Activated CD4-positive, alpha-beta T cell treated with anti-CD3 and anti-CD28 coated beads, Interleukin-2, amount 50 U/mL, for 16 hours (primary cell): ENCODE measurements at regions not wholly inside any gene's neighbourhood (a gene's known extent, or its start where the extent isn't known, plus 50 kb on each side); places are given as distances from the start of the nearest gene placed in this dataset.

ENCODE experiments used
- DNase-seq: peaks from one replicate; pipeline ENCODE4 v3.0.0-alpha.2; 2020

DNA sequence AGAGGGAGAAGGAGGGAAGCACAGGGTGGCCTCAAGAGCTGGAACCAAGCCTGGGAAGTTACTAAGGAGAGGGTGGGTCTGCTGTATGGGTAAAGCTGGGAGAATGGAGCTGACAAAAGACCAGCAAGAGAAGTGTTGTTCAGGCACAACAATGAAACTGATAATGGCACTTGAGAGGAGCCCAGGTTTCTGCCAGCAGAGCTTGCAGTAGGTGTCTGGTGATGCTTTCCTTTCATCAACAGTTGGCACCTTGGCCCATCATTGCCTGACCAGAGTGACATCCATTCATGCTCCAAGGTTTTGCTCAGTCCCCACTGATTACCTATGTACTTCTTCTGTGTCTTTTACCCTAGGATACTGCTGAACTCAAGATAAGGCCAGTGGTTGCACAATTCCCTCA, 92.9 kb upstream of the CXCR4 start:
- DNase-seq, result no peak

DNA sequence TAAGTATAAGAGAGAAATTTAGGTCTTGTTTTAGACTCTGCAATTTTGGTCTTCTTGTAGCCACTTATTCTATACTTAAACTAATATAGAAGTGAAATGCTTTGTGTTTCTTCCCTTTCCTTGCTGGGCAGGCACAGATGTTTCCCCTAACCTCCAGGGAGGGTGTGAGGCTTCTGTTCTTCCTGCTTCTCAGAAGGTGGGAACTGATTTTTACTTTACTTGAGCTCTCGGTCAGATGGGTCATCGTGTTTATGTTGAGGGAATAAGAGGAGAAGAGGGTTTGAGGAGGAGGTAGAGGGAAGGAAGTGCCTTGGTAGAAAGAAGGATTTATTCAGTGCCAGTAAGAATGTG, 92.5 kb upstream of the CXCR4 start:
- no peak for DNase-seq

DNA sequence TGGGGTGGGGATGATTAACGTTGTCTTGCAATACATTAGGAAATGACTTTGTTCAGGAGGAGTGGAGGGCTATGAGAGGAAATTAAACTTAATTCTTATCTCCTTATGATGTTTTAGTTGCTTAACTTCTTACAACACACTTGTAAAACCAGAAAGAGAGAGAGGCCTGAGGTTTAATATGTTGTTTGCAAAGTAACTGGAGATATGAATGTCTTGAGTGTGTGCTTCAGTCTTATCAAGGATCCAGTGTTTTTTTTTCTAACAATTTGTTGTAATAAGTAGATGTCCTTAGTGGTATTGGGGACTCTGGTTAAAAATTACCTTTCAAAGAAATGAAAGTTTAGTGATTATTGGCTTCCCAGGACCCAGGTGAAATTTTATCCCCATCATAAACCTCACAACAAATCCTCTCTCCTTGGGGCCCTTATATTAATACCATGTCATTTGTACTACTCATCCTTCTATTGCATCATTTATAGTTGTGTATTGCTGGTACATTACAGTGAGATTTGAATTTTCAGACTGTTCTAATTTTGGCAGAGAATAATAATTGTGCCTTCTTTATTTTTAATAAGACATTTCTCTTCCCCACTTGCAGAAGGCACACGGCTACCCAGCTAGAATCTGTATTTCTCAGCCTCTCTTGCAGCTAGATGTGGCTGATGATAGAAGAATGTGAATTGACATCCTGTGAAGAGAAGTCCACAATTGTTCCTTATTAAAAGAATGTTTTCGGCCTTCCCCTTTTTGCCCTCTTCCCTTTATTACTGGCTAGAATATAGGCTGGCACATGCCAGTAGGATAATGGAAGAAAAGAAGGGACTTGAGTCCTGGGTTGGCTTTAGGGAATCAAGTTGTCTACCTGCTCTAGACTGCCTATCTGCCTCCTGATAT, 91.9 kb upstream of the CXCR4 start:
- no peak for DNase-seq

DNA sequence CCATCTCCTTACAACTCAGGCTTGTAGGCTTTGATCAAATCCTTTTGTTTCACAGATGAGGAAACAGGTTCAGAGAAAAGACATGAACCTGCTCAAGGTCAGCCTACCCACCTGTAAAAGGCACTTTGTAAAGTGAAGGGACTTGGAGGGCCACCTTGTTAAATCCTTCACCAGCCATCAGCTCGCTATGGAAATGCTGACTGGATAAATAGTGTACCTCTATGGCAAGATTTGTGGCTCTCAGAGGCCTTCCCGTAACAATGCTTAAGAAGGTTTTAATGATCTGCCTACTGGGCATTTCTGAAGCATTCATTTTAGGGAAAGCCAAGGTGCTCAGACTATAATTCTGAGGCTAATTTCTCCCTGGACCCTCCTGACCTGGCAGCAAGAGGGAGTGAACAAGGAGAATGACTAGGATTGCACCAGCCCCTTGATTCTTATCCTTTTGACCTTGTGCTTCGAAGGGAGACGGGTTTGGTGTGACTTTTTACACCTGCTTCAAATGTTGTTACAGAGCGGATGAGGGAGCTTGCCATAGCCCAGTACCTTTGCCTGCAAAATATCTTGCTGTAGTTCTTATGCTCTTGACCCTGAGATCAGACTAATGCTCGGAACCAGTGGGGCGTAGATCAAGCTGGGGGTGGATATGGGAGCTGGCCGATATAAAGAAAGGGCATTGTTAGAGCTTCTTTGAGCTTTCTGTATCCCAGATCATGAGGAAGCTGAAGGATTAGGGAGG, 90.9 kb upstream of the CXCR4 start:
- DNase-seq, result no peak

DNA sequence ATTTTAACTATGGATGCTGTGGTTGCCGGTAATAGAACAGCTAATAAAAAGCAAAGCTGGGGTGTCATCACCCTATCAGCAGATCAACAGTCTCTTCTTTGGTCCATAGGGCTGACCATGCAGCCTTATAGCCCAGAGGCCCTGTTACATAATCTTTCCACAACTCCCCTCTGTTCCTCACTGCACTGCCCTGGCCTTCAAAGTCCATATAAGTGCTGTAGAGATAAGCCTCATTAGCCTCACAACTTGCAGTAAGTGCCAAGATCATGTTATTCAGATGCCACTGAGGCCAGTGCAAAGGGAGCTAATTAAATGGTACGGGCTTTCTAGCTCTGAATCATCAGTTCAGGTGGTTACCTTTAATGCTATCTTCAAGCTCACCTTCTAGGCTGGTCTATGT, 89.7 kb upstream of the CXCR4 start:
- no peak for DNase-seq

DNA sequence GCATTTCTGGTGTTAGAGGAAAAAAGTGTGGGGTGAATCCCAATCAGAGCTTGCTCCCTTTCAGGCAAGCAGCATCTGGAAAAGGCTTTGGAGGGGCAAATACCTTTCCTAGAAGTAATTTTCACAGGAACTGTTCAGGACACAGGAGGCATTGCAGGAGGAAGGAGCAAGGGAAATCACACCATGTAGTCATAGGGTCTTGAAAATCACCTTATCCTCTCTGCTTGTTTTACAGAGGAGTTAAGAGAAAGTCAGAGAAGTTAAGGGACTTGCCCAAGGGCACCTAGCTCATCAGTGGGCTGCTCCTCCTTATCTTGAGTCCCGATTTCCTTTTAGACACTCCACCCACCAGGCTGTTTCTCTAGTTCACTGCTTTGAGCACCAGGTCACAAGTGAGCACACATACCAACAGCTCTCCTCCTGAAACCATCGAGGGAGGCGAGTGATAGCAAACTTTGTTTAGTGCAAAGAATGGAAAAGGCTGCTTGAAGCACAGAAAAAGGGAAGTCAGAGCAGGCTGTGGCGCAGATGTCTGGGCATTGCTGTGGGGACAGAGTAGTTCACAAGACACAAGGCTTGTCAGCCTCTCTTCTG, 89.2 kb upstream of the CXCR4 start:
- peak; percentile 4 for DNase-seq

DNA sequence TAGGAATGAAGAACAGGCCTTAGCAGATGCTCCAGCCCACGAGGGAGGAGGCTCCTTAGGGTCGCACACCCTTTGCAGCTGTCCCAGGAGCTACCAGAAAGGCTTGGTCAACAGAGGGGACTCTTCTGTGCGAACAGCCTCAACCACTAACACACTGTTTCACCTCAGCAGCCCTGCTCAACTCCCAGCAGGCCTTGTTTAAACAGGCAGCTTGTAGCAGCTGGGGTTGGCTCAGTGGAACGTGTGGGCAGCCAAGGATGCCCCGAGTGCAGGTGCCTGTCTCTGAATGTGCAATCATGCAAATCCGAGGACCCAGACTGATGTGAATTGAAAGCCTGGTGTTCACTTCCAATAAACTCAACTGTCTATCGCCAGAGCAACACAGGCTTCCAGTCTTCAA, 88.7 kb upstream of the CXCR4 start:
- peak; percentile 18 for DNase-seq

DNA sequence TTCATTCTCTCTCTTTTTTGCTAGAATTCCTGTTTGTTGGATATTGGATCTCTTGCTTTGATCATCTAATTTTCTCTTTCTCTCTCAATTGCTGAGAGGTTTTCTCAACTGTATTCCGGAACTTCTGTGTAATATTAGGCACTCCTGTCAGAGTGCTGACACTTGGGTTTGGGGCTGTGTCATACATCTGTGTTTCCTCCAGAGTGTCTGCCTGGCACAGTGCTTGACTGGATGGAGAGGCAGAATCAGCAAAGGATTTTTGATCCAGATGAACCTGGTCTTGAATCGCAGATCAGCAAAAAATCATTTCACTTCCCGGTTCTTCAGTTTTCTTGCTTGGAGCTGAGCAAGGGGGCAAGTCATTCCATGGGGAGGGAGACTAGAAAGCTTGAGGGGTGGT, 87.7 kb upstream of the CXCR4 start:
- no peak for DNase-seq

DNA sequence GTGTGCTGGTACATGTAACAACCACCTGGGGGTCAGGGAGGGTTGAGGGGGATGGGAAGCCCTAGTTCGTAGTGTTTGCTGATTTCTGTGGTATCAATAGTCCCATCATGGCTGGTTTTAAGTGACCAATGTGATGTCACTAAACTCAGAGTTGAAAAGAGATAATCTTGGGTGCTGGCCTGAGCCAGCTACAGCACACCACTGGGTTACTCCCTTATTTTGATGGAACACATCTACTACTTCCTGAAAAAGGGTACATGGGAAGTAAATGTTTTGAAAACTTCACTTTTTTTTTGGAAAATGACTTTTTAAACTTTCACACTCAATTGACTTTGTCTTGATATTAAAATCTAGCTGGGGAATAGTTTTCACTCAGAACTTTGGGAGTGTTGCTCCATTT, 87.0 kb upstream of the CXCR4 start:
- DNase-seq, result no peak

DNA sequence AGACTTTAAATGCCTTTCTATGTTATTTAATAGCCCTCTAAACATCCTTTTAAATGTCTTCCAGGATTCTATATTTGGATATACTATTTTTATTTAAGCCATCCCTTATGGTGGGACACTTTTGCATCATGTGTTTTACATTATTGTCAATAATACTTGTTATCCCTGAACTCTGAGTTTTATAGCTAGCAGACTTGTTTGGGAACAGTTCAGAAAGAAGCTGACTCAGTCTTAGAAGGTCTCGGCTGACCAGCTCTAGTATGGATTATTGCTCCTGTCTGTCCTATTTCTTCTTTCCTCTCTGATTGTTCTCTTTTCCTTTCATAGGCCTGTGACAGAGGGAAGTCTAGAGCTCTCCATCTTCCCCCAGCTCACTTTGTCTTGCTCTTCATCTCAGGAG, 77.3 kb upstream of the CXCR4 start:
- DNase-seq, result no peak

DNA sequence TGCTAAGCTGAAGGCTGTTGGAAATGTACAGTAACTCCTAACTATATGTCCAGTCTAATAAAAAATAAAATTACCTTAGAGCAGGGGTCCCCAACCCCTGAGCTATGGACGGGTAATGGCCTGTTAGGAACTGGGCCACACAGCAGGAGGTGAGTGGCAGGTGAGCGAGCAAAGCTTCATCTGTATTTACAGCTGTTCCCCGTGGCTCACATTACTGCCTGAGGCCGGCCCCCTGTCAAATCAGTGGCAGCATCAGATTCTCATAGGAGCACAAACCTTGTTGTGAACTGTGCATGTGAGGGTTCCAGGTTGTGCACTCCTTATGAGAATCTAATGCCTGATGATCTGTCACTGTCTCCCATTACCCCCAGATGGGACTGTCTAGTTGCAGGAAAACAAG, 73.1 kb upstream of the CXCR4 start:
- DNase-seq, result no peak

DNA sequence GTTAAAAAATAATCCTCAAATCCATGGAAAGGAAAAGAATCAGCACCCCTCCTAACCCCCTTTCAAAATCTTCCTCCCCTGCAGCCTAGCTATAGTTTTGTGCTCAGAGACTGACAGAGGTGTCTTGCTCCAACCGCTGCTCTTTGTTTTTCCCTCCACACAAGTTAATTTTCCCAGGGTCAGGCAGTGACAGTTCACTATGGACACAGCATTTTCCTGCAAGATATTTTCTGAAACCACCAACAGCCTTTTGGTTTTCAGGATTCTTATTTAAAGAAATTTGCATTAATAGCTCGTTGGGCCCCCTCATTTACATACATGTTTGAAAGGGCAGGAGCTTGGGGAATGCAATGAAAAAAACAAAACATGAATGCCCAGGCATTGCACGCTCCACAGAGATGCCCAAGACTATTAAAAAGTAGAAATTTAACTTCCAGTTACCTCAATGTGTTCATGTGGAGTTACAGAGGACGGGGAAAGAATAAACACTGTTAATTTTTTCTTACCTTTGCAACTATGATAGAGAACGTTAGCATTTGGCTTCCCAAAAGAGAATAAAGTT, 71.4 kb upstream of the CXCR4 start:
- DNase-seq, result no peak

DNA sequence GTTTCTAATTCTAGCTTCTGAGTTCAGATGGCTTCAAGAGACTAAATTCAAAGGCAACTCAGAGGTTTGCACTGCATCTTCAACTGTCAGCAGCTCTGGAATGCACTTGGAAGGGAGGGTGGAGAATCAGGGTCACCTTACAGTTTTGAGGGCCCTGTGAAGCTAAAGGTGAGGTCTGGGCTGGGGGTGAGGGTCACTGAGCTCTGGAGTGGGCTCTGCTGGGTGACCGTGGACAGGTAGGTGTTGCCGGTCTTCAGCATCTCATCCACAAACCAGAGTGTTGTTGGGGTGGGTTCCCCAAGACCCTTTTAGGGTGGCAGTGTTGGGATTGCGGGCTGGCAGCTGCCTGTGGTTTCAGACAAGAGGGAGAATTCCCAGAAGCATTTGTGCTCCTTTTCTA, 70.1 kb upstream of the CXCR4 start:
- DNase-seq, result no peak

DNA sequence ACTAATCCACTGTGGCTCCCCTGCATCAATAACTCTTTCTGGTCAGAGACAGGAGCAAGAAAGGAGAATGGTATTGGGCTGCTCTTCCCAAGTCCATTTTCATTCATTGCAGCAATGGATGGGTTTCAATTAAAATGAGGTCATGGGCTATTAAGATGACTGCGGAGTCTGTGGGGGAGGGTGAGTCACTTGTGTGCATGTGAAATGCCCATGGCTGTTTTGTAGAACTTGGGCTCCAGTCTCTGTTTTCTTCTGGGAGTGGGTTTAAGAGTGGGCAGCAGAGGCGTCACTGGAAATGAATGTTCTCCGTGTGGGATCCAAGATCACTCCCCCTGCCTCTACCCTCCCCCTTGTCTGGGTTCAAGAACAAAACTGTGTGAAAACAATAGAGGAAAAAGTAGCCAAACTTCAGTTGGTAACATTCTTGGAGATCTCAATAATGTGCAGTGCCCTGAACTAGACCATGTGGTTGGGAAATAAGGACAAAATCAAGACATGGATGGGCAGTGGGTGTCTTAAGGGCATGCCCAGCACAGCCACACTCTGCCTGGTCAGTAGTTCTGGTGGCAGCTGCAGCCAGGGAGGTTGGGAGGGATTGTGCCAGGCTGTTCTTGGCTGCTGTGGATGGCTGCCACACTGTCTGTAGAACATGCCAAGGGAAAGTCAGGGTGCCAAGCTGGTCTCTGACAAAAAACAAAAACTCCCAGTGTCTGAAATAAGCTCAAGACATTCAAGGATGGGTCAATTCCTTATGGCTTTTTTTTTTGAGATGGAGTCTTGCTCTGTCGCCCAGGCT, 68.2 kb upstream of the CXCR4 start:
- DNase-seq, result no peak

DNA sequence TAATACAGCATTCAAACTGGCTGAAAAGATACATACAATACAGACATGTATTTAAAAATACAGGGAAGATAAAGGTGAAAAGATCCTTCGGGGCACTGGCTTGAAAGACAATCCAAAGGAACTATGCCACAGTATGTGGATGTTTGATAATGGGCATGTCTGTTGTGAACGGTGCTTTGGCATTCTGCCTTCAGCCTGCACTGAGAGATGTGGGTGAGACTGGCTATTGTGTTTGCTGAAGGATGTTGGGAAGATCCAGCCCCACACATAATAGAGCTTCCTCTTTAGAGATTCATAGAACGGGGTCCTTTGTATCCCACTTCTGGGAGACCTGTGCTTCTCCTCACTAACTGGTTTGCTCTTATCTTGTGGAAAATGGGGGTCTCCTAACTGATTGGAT, 65.1 kb upstream of the CXCR4 start:
- DNase-seq, result no peak

DNA sequence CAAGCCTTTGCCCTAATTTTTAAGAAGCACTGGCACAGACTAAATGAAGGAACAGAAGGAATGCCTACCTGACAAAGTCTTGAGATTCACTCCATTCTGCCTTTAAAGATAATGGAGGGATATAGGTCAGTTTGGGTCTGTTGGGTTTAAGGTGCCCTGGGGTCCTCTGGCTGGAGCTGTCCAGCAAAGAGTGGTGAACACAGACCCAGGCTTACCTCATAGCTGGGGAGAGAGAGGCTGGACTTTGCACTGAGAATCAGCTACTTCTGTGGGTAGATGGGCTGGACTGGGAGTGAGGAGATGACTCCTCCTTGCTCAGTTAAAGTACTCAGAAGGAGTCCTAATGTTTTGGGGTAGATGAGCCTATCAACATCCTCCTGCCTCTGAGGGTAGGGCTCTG, 64.4 kb upstream of the CXCR4 start:
- DNase-seq, result no peak

DNA sequence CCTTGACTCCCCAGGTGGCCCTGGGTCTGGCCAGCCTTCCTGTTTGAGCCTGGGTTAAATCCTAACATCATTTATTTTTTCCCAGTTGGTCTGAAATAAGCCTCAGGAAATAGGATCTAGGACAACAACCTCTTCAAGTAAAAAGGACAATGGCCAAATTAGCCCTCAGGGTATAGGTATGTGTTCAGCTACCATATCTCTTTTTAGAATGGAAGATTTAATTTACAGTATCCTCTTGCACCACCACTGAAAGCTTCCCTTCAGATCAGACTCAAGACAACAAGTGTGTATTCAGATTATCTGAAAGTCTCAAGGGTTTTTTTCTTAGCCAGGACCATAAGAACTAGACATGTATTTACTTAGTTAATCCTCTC, 61.6 kb upstream of the CXCR4 start:
- no peak for DNase-seq

DNA sequence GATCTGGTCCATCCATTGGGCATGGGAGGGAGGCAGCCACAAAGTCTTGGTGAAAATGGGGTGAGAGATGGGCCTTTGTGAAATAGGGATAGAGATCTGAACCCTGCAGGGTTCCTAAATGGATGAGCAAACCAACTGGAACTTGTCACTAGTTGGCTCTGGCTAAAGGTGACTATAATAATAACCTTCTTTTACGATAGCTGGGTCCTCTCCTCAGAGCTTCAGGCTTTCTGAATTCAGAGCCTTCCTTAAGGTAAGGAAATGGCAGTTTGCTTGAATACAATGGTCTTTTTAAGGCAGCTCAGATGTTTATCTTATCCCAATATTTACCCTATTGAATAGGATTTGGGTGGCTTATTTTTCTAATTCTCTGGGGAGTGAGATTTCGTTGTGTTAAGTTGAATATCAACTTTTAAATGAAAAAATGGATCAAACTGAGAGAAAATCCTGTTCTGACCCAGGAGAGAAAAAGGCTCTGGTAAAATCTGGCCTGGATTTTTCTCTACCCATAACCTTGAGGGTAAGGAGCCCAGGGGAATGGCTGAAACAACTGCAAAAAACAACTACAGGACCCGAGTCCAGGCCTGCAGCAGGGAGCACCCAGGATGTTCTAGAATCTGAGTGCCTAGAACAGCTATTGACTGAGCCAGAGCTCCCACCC, 61.1 kb upstream of the CXCR4 start:
- DNase-seq, result no peak

DNA sequence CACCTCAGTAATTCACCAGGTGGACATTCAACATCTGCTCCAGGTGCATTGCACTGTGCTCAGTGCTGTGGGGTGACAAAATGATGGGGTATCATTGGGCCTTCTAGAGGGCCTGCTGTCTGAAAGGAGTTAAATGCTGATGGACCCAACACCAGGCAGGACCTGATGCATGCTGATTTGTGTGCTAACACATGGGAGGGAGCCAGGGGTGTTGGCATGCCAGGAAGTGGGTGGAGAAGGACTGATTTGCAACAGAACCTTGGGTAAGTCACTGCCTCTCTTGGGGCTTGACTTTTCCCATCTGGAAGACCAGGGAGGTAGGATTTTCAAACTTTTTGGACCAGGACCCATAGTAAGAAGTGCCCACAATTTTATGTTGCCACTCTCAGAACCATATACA, 57.9 kb upstream of the CXCR4 start:
- DNase-seq, result no peak

DNA sequence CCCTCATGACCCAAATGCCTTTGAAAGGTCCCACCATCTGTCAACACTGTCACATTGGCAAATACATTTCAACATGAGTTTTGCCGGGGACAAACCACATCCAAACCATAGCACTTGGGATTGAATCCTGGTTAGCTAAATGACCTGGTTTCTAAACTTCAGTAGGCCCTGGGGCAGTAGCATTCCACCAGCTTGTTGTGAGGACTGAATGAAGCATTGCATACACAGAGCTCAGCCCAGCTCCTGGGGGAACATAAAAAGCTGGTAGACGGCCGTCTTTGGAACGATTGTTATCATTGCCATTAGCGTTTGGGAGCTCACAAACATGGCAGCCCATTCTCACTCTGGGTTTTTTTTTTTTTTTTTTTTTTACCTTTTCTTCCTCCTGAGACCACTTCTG, 57.5 kb upstream of the CXCR4 start:
- no peak for DNase-seq

DNA sequence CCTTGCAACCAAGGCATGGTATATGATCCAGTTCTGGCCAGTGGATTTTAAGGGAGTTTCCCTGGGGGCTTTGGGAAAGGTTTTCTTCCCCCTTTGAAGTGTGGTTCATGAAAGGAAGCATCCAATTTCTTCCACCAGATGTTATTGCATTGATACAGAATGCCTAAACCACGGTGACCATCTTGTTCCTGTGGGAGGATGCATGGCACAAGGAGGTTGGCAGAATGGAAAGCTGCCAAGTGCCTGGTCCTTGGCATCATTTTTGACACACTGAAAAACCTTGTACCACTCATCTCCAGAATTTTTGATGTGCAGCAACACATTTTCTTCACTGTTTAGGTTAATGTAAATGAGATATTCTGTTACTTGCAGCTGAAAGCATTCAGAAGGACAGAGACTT, 55.2 kb upstream of the CXCR4 start:
- DNase-seq, result no peak

DNA sequence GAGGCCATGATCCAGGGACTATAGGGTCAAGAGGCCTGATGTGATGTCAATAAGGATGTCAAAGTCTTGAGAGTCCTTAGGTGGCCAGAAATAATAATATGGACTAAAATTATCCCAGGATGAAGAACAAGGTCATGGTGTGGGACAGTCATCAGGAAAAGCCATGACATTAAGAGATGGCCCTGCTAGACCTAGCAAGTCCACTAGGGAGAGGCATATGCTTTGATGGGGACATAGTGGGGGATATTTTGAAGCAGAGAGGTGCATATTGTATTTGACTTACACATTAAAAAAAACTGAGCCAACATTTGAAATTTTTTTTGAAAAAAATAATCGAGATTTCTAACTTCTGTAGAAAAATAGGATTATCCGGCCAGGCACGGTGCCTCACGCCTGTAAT, 53.3 kb upstream of the CXCR4 start:
- DNase-seq, result no peak

DNA sequence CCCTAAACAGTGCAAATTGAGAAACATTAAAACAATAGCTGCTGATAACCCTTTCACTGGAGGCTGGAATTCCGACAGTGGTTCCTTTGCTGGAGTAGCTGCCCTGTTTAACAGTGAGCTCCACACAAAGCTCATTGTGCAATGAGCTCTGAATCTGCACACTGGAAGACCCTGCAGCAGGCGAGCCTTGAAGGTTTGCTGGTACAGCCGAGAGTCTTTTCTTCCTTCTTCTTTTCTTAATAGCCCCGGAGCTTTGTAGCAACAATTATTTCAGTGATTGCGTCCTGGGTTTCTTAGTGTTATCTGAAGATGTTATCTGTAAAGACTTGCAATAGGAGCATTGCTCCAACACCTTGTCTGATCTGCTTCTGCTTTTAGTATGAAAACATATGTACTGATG, 50.8 kb upstream of the CXCR4 start:
- DNase-seq, result no peak
